ENCODE measurements at regions not wholly inside any gene's neighbourhood (a gene's known extent, or its start where the extent isn't known, plus 50 kb on each side); places are given as distances from the start of the nearest gene placed in this dataset.

DNA sequence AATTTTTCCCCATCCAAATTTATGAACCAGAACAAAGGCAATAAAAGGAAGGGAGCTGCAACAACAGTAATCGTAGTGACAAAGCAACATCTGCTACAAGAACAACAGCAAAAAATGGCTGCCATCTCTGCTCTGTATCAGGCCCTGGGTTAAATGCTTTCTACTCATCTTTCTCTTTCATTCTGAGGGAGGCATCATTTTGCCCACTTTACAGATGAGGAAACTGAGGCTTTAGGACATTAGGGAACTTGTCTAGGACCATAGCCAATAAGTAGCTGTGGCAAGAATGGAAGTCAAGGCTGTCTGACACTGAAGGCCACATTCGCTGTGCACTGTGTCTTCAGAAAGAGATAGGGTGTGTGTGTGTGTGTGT lies 192.4 kb upstream of the NUDT4 start:
- no peak for TF ChIP-seq POLR2AphosphoS5 (IDR thresholded peaks at IDR 0.05; ENCODE audit: low read depth, low read length)
- TF ChIP-seq, protein P1, sequence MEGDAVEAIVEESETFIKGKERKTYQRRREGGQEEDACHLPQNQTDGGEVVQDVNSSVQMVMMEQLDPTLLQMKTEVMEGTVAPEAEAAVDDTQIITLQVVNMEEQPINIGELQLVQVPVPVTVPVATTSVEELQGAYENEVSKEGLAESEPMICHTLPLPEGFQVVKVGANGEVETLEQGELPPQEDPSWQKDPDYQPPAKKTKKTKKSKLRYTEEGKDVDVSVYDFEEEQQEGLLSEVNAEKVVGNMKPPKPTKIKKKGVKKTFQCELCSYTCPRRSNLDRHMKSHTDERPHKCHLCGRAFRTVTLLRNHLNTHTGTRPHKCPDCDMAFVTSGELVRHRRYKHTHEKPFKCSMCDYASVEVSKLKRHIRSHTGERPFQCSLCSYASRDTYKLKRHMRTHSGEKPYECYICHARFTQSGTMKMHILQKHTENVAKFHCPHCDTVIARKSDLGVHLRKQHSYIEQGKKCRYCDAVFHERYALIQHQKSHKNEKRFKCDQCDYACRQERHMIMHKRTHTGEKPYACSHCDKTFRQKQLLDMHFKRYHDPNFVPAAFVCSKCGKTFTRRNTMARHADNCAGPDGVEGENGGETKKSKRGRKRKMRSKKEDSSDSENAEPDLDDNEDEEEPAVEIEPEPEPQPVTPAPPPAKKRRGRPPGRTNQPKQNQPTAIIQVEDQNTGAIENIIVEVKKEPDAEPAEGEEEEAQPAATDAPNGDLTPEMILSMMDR (IDR thresholded peaks at IDR 0.05) = no peak

Data from SK-N-SH (cell line).